GM12864 (cell line): ENCODE measurements at regions not wholly inside any gene's neighbourhood (a gene's known extent, or its start where the extent isn't known, plus 50 kb on each side); places are given as distances from the start of the nearest gene placed in this dataset.
"Not testable (repeated sequence)": the region's sequence is repeated elsewhere in the genome, so short reads cannot be mapped to it uniquely, and the experiment has no call there.

Experiments used
- DNase-seq: peaks from one replicate; pipeline ENCODE4 v3.0.0-alpha.2; 2011; ENCODE audit warnings: low read depth
- H3K4me3 ChIP-seq: 2 replicates; pipeline ENCODE4 v1.5.1; 2011; ENCODE audit warnings: mild to moderate bottlenecking, low read depth, low read length, control low read depth
- CTCF ChIP-seq: IDR thresholded peaks from 2 replicates; pipeline ENCODE4 v1.5.1; 2011; ENCODE audit warnings: low read depth, mild to moderate bottlenecking, moderate library complexity, low read length, control low read depth, inconsistent platforms; ENCODE audit errors: missing control alignments

- TF ChIP-seq CTCF, result no peak
- no peak for DNase-seq
- no peak overlapping the region for H3K4me3 ChIP-seq
These were observed 152.7 kb upstream of the HDAC4 start for GRCh38 chr2:239553376-239554000.

GRCh38 chr2:239552213-239552926 is 151.6 kb upstream of the HDAC4 start:
- TF ChIP-seq CTCF, result no peak
- no peak for DNase-seq
- no peak overlapping the region for H3K4me3 ChIP-seq

- no peak for DNase-seq
- no peak overlapping the region for H3K4me3 ChIP-seq
- no peak for TF ChIP-seq CTCF
These were observed 150.4 kb upstream of the HDAC4 start for GRCh38 chr2:239551206-239551605.

- no peak for DNase-seq
- no peak for TF ChIP-seq CTCF
- no peak overlapping the region for H3K4me3 ChIP-seq
These were observed 149.5 kb upstream of the HDAC4 start for GRCh38 chr2:239550357-239550756.

- no peak overlapping the region for H3K4me3 ChIP-seq
- DNase-seq, result no peak
- no peak for TF ChIP-seq CTCF
These were observed 149.0 kb upstream of the HDAC4 start for GRCh38 chr2:239549711-239550255.

- no peak for TF ChIP-seq CTCF
- H3K4me3 ChIP-seq, result no peak overlapping the region
- DNase-seq, result no peak
These were observed 148.3 kb upstream of the HDAC4 start for GRCh38 chr2:239548965-239549595.

GRCh38 chr2:239548451-239548871 is 147.6 kb upstream of the HDAC4 start:
- H3K4me3 ChIP-seq, result no peak overlapping the region
- no peak for DNase-seq
- no peak for TF ChIP-seq CTCF

- DNase-seq, H3K4me3 ChIP-seq: not testable (repeated sequence)
These were observed 146.3 kb upstream of the HDAC4 start for GRCh38 chr2:239547140-239547539.
